ENCODE measurements at regions not wholly inside any gene's neighbourhood (a gene's known extent, or its start where the extent isn't known, plus 50 kb on each side); places are given as distances from the start of the nearest gene placed in this dataset.

GRCh38 chr14:27958757-27959156 is 807.8 kb upstream of the FOXG1 start:
- no peak for FAIRE-seq
- H3K9ac ChIP-seq (ENCODE audit: control insufficient read depth, extremely low read depth, insufficient read depth, low read length), result no peak overlapping the region

GRCh38 chr14:27995691-27996090 is 770.9 kb upstream of the FOXG1 start:
- Histone ChIP-seq H3K4me1 (ENCODE audit: control insufficient read depth, extremely low read depth, insufficient read depth, low read length) (no peaks in the 10 kb centered on the region), H3K9ac (ENCODE audit: control insufficient read depth, extremely low read depth, insufficient read depth, low read length) (no peak overlapping the region), H3K4me2 (ENCODE audit: control insufficient read depth, extremely low read depth, insufficient read depth, low read depth, low read length) (no peak overlapping the region), H3K36me3 (ENCODE audit: control insufficient read depth in 2 of 2, extremely low read depth in 1 of 2, insufficient read depth in 2 of 2, low read length in 2 of 2) (no peaks in the 10 kb centered on the region), H3K4me3 (ENCODE audit: control insufficient read depth in 2 of 3, extremely low read depth in 1 of 3, insufficient read depth in 2 of 3, low read depth in 1 of 3, low read length in 3 of 3) (no peak overlapping the region), H3K27me3 (ENCODE audit: control insufficient read depth, extremely low read depth, insufficient read depth, low read length) (no peaks in the 10 kb centered on the region), H3K79me2 (ENCODE audit: control insufficient read depth, insufficient read depth, low read length) (no peaks in the 10 kb centered on the region), H2AFZ (ENCODE audit: control insufficient read depth, low read length) (no peak overlapping the region), H3K9me1 (ENCODE audit: control insufficient read depth, extremely low read depth, insufficient read depth, low read length) (no peaks in the 10 kb centered on the region), H3K9me3 (ENCODE audit: control insufficient read depth, low read depth, low read length) (peaks cover 1% of the 10 kb centered on the region), H3K27ac (ENCODE audit: control insufficient read depth, insufficient read depth, low read length) (no peak overlapping the region), H4K20me1 (ENCODE audit: control insufficient read depth, extremely low read depth, insufficient read depth, low read length) (no peaks in the 10 kb centered on the region)
- DNase-seq (ENCODE audit: low read depth, low spot score) (no peak), FAIRE-seq (no peak)
- dilution Hi-C loops (cut with MboI; ENCODE audit: extremely low pct_ligation_motif_present, low sequenced_read_pairs), result no loop called here
- no peak for TF ChIP-seq CTCF (optimal IDR thresholded peaks at IDR 0.05 in 1 of 3, IDR thresholded peaks at IDR 0.05 in 1 of 3, conservative IDR thresholded peaks at IDR 0.05 in 1 of 3; ENCODE audit: extremely low read depth in 1 of 3, insufficient read depth in 2 of 3, low read length in 3 of 3)
- no peak for TF ChIP-seq EZH2 (IDR thresholded peaks at IDR 0.05; ENCODE audit: low read length)

More at GRCh38 chr14:27958757-27959156, 807.8 kb upstream of the FOXG1 start:
- no peaks in the 10 kb centered on the region for H3K9me3 ChIP-seq (ENCODE audit: control insufficient read depth, low read depth, low read length)
- H4K20me1 ChIP-seq (ENCODE audit: control insufficient read depth, extremely low read depth, insufficient read depth, low read length), result no peaks in the 10 kb centered on the region
- no peaks in the 10 kb centered on the region for H3K4me1 ChIP-seq (ENCODE audit: control insufficient read depth, extremely low read depth, insufficient read depth, low read length)
- H3K27ac ChIP-seq (ENCODE audit: control insufficient read depth, insufficient read depth, low read length), result no peak overlapping the region
- H3K79me2 ChIP-seq (ENCODE audit: control insufficient read depth, insufficient read depth, low read length), result no peaks in the 10 kb centered on the region
- H3K4me3 ChIP-seq (ENCODE audit: control insufficient read depth in 2 of 3, extremely low read depth in 1 of 3, insufficient read depth in 2 of 3, low read depth in 1 of 3, low read length in 3 of 3), result no peak overlapping the region
- no peaks in the 10 kb centered on the region for H3K27me3 ChIP-seq (ENCODE audit: control insufficient read depth, extremely low read depth, insufficient read depth, low read length)
- DNase-seq (ENCODE audit: low read depth, low spot score), result no peak
- TF ChIP-seq EZH2 (IDR thresholded peaks at IDR 0.05; ENCODE audit: low read length), result no peak
- TF ChIP-seq CTCF (optimal IDR thresholded peaks at IDR 0.05 in 1 of 3, IDR thresholded peaks at IDR 0.05 in 1 of 3, conservative IDR thresholded peaks at IDR 0.05 in 1 of 3; ENCODE audit: extremely low read depth in 1 of 3, insufficient read depth in 2 of 3, low read length in 3 of 3), result no peak
- dilution Hi-C loops (cut with MboI; ENCODE audit: extremely low pct_ligation_motif_present, low sequenced_read_pairs), result no loop called here
- no peak overlapping the region for H3K4me2 ChIP-seq (ENCODE audit: control insufficient read depth, extremely low read depth, insufficient read depth, low read depth, low read length)
- no peak overlapping the region for H2AFZ ChIP-seq (ENCODE audit: control insufficient read depth, low read length)
- no peaks in the 10 kb centered on the region for H3K36me3 ChIP-seq (ENCODE audit: control insufficient read depth in 2 of 2, extremely low read depth in 1 of 2, insufficient read depth in 2 of 2, low read length in 2 of 2)
- no peaks in the 10 kb centered on the region for H3K9me1 ChIP-seq (ENCODE audit: control insufficient read depth, extremely low read depth, insufficient read depth, low read length)

Data from keratinocyte (primary cell).